DND-41 (cell line): ENCODE measurements at regions not wholly inside any gene's neighbourhood (a gene's known extent, or its start where the extent isn't known, plus 50 kb on each side); places are given as distances from the start of the nearest gene placed in this dataset.

Experiments
- CTCF ChIP-seq: IDR thresholded peaks from 2 replicates; pipeline ENCODE4 v1.5.1; 2012; ENCODE audit warnings: borderline replicate concordance, low read length, moderate library complexity, mild to moderate bottlenecking; ENCODE audit not compliant: poor library complexity, severe bottlenecking; ENCODE audit errors: extremely low read depth
- EZH2 ChIP-seq: IDR thresholded peaks from 3 replicates; pipeline ENCODE4 v1.6.1; 2012; ENCODE audit warnings: borderline replicate concordance, low read depth, mild to moderate bottlenecking, moderate library complexity, low read length, inconsistent platforms; ENCODE audit not compliant: severe bottlenecking

DNA sequence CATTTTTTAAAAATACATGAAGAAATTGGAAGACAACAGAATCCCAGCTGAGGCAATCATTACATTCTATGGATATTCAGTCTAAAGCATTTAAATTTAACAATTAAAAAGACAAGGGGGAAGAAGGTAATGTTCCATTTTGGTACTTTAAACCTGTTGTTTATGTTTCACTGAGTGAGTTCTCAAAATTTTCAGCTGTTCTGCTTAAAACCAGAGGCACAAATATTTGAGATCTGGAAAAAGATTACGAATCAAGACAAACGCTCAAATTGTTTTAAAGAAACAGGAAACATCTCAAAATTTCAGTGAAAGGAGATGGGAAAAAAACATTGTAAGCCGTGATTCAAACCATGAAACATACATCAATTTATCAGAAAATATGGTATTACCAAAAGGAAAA lies 656.2 kb upstream of the CHAC2 start:
- TF ChIP-seq CTCF (no peak), EZH2 (no peak)
